Left kidney (tissue), 1 donor: ENCODE measurements at regions not wholly inside any gene's neighbourhood (a gene's known extent, or its start where the extent isn't known, plus 50 kb on each side); places are given as distances from the start of the nearest gene placed in this dataset.
A peak's percentile ranks its signal among the peaks of the same experiment; 100 is the strongest.

ENCODE experiments used
- DNase-seq: peaks from one replicate; pipeline ENCODE4 v3.0.0-alpha.2; 2013

DNA sequence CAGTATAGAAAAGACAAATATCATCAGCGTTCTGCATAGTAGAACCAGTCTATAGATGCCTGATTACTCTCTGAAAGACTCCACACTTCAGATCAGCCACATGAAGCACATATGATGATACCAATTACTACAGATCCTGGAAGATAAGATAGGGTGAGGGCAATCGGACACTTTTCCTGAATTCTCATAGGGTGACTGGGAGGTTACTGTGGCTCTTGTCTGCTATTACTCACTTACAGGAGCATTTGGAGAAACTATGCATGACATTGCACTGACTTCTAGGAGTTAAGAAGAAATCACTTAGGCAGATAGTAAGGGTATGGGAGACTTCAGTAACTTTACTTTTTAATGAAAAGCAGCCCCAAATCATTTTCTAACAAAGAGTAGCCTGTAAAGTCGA is 1140.9 kb downstream of the XPNPEP1 start:
- DNase-seq, result no peak

DNA sequence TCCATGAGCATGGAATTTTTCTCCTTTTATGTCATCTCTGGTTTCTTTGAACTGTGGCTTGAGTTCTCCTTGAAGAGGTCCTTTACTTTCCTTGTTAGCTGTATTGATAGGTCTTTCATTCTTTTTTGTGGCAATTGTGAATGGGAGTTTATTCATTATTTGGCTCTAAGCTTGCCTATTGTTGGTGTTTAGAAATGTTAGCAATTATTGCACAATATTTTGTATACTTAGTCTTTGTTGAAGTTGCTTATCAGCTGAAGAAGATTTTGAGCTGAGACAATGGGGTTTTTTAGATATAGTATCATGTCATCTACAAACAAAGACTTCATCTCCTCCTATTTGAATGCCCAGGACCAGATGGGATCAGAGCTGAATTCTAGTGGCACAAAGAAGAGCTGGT is 1143.8 kb downstream of the XPNPEP1 start:
- DNase-seq, result no peak

DNA sequence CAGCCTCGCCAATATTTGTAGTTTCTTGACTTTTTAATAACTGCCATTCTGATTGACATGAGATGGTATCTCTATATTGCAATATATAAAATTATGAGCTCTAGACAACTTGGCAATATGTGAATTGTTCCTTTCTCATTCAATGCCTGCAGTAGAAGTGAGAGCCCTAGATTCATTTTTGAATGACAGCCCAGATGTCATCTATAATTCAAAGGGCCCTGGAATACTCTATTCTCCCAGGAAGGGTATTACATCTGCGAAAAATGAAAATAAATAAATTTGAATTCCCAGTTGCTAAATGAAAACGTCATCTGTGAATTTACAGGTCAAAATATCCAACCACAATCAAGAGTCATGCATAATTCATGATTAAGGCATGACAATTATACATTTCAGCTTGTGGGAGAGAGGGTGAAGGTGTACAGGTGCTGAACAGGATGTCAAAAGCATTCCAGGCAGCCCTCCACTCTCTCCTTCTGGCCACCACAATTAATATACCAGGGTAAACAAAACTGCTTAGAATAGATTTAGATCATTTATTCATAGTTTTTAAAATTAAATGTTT is 1147.3 kb downstream of the XPNPEP1 start:
- no peak for DNase-seq

DNA sequence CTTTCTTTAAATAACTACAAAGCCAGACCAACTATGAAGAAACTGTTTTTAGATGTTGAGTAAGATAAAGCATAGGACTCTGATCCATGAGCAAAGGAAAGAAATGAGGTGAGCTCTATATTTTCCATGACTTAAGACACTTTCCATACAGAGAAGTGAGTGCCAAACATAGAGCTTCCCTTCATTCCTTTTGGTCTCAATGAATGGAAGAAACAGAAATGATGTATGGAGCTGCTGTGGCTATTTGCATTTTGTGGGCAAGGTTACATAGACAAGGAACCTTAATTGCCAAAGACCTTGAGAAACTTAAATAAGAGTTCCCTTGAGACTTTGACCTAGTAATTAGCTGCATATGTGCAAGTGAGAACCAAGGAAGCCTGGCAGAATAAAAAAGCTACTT is 1152.2 kb downstream of the XPNPEP1 start:
- no peak for DNase-seq

DNA sequence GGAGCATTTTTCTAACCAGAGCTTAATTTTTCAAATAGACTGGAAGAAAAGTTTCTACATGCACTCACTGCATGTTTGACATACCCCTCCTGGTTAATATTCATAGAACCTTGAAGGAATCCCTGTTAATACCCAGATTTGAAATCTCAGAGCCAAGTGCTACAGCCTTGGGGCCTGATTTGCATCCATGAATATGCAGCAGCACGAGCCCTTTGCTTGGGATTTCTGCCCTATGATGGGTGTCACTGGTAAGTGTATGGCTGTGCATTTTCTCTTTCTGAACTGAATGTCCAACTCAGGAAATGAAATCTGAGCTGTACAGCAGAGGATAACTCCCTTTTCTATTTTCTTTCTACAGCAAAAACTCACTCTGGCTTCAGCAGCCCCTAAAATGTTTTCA is 1157.5 kb downstream of the XPNPEP1 start:
- DNase-seq, result no peak

DNA sequence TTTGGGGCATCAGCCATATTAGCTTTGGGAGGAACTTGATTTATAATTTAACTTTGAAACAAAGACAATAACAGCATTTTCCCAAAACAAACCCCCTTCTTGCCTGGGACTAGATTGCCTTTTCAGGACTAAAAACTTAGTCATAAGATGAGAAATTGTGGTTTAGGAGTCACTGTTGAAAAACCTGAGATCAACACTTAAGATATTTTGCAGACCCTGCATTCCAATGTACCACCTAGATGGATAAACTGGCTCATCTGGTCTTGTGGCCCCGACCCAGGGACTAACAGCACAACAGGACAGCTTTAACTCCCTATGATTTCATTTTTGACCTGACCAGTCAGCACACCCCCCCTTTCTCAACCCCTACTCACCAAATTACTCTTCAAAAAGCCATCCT is 1165.4 kb downstream of the XPNPEP1 start:
- no peak for DNase-seq

DNA sequence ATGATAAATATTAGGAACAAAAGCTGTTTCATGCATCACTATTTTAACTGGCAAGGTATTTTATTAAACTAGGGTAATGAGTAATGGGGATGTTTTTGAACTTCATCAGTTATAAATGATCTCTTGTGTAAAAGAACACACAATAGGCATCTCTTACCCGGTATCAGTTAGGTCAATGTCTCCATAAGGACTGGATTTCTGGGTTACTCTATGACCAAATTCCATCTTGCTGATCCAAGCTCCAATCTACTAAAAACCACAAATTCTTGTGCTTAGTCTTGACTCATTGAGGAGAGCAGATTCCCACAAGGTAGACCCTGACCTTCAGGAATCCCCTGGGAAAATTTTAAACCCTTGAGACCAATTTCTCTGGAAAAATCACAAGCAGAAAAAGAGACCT is 1167.7 kb downstream of the XPNPEP1 start:
- DNase-seq, result no peak

DNA sequence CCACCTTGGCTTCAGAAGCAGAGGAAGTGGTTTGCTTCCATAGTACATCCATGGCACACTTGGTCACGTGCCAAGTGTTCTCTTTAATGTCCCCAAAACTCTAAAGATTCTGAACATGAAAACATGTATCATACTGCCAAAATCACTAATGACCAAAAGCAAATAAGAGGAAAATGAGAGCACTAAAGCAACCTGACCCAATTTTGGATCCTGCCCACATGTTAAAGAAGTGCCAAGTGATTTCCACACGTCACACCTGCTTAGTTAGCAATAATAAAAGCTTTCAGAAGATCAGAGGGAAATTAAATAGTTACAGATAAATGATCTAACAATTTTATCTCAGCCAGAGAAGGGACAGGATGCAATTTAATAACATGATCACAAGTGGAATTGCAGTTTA is 1170.0 kb downstream of the XPNPEP1 start:
- DNase-seq, result no peak

DNA sequence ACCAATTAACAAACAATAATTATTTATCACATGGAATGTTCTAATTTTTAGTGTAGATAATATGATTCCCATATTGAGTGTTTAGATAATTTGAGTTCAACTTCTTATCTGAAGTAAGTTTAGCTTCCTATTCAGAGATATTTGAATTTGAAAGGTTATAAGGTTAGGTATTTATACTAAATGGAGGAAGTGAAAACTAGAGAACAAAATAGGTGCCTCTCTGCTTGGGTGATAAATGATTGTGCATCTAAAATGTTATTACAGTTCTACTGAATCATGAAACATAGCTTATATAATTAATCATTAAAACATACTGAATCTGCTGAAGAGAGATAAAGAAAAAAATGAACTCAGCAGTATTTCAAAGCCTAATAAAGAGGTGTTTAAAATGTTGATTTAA is 1174.3 kb downstream of the XPNPEP1 start:
- DNase-seq, result no peak

DNA sequence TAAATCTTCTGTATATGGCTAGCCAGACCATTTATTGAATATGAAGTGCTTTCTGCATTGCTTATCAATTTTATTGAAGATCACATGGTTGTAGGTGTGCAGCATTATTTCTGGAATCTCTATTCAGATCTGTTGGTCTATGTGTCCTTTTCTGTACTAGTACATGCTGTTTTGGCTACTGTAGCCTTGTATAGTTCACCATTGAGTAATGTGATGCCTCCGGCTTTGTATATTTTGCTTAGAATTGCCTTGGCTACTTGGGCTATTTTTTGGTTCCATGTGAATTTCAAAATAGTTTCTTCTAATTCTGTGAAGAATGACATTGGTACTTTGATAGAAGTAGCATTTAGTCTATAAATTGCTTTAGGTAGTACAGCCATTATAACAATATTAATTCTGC is 1187.2 kb downstream of the XPNPEP1 start:
- no peak for DNase-seq

DNA sequence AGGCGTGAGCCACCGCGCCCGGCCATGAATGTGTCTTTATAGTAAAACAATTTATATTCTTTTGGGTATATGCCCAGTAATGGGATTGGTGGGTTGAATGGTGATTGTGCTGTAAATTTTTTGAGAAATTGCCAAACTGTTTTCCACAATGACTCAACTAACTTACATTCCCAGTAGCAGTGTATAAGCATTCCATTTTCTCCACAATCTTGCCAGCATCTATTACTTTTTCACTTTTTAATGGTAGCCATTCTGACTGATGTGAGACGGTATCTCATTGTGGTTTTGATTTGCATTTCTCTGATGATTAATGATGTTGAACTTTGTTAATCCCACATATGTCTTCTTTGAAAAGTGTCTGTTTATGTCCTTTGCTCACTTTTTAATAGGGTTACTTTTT is 1187.9 kb downstream of the XPNPEP1 start:
- DNase-seq, result no peak

DNA sequence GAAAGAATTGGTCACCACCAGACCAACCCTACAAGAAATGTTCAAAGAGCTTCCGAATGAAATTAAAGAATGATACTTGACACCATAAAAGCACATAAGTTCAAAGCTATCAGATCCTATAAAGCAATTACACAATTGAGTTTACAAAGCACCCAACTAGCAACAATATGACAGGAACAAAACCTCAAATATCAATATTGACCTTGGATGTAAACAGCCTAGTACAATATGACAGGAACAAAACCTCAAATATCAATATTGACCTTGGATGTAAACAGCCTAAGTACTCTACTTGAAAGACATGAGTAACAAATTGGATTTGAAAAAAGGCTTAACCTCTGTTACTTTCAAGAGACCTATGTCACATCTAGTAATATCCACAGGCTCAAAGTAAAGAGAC is 1201.4 kb downstream of the XPNPEP1 start:
- no peak for DNase-seq

DNA sequence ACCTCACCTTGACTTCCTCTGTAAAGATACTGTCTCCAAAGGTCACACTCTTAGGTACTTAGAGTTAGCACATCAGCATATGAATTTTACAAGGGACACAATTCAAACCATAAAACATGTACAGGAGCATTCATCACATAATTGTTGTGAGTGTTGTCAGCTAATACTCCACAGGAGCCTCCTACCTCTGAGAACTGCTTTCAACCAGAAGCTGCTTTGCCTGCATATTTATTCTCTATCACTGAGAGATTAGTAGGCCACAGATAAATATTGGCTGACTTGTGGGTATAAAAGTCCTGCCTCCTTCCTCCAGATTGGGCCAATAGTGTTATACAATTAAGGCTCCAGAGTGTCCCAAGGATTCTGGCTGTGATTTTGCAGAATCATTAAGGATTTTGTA is 1207.0 kb downstream of the XPNPEP1 start:
- DNase-seq, result no peak

DNA sequence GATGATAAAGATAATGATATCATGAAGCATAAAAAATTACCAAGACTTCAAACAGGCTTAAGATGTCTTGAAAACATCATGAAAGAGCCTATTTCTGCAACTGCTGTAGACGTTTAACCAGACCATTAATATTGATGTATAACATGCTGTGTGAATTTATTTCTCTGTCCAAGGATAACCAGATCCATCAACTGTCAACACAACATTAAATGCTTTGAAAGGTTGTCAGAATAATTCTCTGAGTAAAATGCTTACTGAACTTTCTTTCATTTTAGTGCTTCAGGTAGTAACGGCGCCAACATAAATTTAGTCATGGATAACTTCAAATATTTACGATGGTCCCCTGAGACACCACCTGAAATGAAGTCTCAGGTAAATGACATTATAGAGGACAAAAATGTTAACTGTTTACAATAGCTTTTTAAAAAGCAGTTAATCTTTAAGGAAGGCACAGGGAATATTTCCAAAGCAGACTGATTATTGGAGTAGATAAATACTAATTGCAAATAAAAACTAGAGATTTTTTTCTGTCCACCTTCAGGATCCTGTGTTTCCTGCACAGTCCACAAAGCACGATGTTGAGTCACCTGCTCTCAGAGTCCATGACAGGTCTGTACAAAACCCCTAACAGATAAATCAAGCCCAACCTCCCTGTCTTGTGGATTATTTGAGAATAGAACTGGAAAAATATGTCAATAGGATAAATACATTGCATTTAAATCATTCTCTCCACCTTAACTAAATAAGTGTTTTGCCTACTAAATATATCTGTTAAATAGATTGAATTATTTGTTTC is 1213.2 kb downstream of the XPNPEP1 start:
- DNase-seq, result no peak

DNA sequence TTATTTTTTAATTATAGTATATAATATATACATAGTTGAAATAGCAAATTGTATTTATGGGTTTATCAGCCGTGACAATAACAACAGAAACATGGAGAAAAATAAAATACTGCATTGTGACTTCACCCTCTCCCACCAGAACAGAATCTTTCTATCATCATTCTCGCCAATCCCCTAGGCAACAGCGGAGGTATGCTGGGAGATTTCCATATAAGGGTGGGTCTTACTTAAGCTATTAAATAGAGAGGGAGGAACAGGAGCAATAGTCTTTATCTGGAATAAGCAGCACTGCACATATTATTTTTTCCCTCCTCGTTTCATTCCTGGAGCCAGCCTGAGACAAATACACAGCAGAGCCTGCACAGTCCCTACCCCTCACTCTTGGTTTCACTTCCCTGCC is 1214.9 kb downstream of the XPNPEP1 start:
- DNase-seq, result no peak

DNA sequence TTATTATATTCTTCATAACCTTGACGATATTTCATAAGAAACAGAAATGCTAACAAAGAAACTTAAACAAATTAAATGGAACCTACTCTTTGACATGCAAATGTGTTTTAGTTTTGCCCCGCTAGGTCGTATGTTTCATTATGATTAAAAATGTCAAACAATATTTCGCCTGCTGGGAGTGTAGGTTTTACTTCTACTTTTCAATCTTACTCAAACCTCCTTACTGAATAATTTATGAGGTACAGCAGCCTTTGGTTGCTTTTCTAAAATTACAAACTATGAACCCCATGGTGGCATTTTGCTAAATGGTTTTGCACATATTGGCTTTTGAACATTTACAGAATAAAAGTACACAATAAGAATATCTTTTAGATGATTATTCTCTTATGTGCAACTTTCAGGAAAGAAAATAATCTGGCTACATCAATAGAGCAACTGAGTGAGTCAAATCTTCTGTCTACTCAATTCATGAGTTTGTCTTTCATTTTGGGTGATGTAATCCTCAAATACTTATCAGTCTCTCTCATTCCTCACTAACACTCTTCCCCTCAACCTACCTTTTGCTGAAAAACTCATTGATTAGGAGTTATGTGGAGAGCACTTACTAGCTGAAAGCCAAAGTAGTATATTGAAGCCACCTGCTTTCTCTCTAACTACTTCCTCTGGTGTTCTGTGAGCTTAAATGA is 1226.4 kb downstream of the XPNPEP1 start:
- no peak for DNase-seq

DNA sequence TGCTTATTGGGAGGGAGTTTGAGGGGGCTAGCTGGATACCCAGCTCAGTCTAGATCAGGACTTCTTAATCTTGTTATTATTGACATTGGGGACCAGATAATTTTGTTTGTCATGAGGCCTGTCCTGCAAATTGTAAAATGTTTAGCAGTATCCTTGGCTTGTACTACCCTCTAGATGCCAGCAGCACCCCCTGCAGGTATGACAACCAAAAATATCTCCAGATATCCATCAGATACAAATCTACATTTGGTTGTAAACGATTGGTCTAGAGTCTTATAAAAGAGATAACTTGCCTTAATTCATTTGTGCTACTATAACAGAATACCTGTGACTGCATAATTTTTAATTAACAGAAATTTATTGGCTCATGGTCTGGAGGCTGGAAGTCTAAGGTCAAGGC is 1232.2 kb downstream of the XPNPEP1 start:
- DNase-seq, result no peak

DNA sequence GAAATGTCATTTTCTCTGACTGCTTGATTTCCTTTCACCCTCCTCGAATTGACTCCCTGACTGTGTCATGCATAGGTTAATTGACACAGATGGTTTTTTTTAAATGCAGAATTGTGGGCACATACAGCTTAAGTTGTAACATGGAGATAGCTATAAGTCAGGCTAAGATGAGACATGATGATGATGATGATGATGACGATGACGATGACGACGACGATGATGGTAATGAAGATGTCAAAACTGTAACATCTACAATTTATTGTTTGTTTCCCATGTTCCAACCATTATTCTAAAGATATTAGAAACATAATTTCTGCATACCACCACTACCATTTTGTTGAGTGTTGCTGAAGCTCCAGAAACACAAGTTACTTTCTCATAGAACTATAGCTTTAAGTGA is 1232.8 kb downstream of the XPNPEP1 start:
- no peak for DNase-seq

DNA sequence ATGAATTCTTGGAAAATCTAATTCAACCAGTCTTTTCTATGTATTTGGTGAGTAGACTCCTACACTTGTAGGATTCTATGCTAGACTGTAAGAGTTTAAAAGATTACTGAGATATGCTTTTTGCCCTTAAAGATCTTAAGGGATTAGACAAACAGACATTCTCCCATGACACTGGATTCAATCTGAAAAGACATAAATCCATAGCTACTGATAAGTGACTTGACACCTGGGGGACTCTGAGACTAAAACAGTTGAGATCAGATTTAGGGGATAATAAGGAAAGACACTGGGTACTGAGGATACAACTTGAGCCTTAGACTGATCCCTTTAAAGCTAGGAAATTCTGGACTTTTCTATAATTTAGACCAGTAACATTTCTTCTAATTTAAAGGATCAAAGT is 1233.4 kb downstream of the XPNPEP1 start:
- DNase-seq, result no peak

DNA sequence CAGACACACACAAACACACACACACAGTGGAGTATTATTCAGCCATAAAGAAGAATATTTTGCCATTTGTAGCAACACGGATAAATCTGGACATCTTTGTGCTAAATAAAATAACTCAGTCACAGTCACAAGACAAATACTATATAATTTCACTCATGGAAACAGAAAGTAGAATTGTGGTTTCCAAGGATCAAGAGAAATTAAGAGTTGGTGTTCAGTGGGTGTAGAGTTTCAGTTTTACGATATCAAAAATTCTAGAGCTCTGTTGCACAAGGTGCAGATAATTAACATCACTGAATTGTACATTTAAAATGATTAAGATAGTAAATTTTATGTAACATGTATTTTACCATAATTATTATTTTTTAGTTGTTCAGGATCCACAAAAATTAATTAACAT is 1235.0 kb downstream of the XPNPEP1 start:
- no peak for DNase-seq

DNA sequence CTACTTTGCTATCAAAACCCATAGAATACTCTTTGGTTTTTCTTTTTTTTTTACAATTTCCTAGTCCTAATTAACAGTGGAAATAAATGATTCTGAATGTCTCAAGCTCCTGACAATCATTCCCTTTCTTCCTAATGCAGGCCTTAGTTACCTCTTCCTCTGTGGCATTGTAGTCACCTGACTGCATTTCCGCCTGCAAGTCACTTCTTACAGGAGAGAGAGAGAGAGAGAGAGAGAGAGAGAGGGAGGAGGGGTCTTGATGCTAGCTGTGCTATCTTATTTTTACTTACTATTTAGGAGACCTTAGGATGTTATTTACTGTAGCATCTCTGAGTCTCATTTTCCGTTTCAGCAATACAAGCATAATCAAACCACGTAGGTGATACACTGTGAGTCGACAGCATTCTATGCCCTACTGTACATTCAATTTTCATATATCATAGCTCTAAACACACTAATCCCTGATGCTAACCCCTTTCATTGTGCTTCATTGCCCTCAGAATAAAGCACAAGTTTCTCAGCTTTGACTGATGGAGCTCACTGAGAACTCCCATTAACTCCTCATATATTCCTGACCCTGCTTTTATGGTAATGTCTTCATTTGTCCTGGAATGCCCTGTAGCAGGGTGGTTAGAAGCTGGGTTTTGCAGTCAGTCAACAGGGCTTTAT is 1237.3 kb downstream of the XPNPEP1 start:
- no peak for DNase-seq

DNA sequence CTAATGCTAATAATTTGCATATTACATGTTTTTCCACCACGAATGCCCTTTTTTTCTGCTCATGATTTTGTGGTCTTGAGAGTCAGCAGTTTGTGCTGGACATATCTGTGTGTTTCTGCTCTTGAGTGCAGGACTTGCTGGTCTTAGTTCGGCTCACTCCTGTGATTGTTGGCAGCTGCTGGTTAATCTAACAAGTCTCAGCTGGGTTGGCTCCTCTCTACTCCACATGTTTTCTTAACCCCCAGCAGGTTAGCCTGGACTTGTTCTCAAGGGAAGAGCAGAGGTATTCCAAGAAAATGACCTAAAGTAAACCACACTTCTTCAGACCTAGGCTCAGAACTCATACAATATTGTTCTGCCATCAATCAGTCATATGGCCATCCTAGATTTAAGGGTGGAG is 1238.9 kb downstream of the XPNPEP1 start:
- DNase-seq, result peak; percentile 15

DNA sequence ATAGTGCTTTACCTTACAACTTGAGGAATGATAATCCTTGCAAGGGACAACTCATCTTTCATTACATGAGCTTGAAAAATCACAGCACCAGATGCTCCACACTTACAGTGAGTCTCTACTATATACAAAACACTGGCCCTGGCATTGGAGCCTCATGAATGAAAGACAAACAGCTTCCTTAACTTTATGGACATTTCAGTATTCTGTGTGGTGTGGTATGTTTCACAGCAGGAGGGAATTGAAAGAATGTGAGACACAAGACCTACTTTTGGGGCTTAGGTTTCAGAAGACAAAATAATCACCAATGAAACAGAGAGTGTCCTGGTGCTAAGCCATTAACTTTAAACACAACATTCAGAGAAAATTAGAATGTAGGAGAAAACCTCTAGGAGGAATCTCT is 1249.6 kb downstream of the XPNPEP1 start:
- no peak for DNase-seq
